ENCODE measurements at regions not wholly inside any gene's neighbourhood (a gene's known extent, or its start where the extent isn't known, plus 50 kb on each side); places are given as distances from the start of the nearest gene placed in this dataset.

DNA sequence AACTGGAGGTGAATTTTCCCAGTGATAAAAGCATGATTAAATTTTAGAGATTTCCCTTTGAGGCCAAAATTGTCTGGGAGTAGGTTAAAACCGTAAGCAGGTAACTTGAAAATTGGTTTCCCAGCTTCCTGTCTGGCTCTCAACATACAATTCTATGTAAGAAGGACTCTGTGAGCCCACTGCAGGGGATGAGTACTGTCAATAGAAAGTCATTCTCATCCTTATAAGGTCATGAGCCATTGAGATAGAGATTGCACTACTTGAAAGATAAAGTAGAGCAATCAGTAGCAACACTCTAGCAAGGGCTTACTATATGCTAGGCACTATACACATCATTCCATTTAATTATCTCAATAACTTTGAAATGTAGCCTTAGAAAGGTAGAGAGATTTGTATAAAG, 225.6 kb upstream of the HMGA2 start:
- TF ChIP-seq POLR2A (IDR thresholded peaks at IDR 0.05; ENCODE audit: extremely low read depth, insufficient read length) (no peak), MYC (IDR thresholded peaks at IDR 0.05; ENCODE audit: low read depth, low read length) (no peak)
- TF ChIP-seq, protein P1, sequence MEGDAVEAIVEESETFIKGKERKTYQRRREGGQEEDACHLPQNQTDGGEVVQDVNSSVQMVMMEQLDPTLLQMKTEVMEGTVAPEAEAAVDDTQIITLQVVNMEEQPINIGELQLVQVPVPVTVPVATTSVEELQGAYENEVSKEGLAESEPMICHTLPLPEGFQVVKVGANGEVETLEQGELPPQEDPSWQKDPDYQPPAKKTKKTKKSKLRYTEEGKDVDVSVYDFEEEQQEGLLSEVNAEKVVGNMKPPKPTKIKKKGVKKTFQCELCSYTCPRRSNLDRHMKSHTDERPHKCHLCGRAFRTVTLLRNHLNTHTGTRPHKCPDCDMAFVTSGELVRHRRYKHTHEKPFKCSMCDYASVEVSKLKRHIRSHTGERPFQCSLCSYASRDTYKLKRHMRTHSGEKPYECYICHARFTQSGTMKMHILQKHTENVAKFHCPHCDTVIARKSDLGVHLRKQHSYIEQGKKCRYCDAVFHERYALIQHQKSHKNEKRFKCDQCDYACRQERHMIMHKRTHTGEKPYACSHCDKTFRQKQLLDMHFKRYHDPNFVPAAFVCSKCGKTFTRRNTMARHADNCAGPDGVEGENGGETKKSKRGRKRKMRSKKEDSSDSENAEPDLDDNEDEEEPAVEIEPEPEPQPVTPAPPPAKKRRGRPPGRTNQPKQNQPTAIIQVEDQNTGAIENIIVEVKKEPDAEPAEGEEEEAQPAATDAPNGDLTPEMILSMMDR (IDR thresholded peaks at IDR 0.05; ENCODE audit: low read depth, low read length), result no peak
